Tibial artery (tissue), 4 donors: ENCODE measurements at regions not wholly inside any gene's neighbourhood (a gene's known extent, or its start where the extent isn't known, plus 50 kb on each side); places are given as distances from the start of the nearest gene placed in this dataset.
"Not testable (repeated sequence)": the region's sequence is repeated elsewhere in the genome, so short reads cannot be mapped to it uniquely, and the experiment has no call there.

Source experiments
- DNase-seq, 2 donors: peaks; one replicate each; pipeline ENCODE4 v3.0.0-alpha.2; 2019
- H3K27ac ChIP-seq, 2 donors: fragments of 200-600 bp; sonication (generic) in 1 of 2; 1 replicate in 1 of 2; 2 replicates in 1 of 2; pipeline ENCODE4 v1.5.1; 2018 to 2019; ENCODE audit warnings: mild to moderate bottlenecking in 1 of 2
- H3K27me3 ChIP-seq, 2 donors: fragments of 200-600 bp; sonication (generic) in 1 of 2; one replicate each; pipeline versions ENCODE4 v1.5.1 to v1.6.0; 2016 to 2019
- H3K36me3 ChIP-seq, 3 donors: fragments of 200-600 bp; sonication (generic) in 2 of 3; one replicate each; pipeline ENCODE4 v1.5.1; 2016 to 2019; ENCODE audit warnings: mild to moderate bottlenecking in 2 of 3
- H3K4me1 ChIP-seq, 4 donors: fragments of 200-600 bp; sonication (generic) in 2 of 4; 1 replicate in 3 of 4; 2 replicates in 1 of 4; pipeline ENCODE4 v1.5.1; 2016 to 2019
- H3K4me3 ChIP-seq, 2 donors: fragments of 200-600 bp; sonication (generic) in 1 of 2; 1 replicate in 1 of 2; 2 replicates in 1 of 2; pipeline ENCODE4 v1.5.1; 2018 to 2019; ENCODE audit warnings: mild to moderate bottlenecking in 2 of 2
- H3K9me3 ChIP-seq, 3 donors: fragments of 200-600 bp; sonication (generic) in 1 of 3; one replicate each; pipeline ENCODE4 v1.5.1; 2016 to 2019
- CTCF ChIP-seq, 2 experiments: fragments of 200-600 bp in 1 of 2; fragments of 450-650 bp in 1 of 2; IDR thresholded peaks; one replicate each; pipeline ENCODE4 v1.5.1; 2017 to 2019; ENCODE audit warnings: antibody characterized with exemption in 2 of 2, mild to moderate bottlenecking in 1 of 2, moderate library complexity in 1 of 2
- intact Hi-C: fragments of 100-400 bp; cut with DNase I; formaldehyde crosslinking; loops from one replicate; pipeline ENCODE4 v1.15.0; 2023; ENCODE audit warnings: low total_unique reads

- Histone ChIP-seq H3K36me3 (no peaks in the 10 kb centered on the region), H3K9me3 (no peaks in the 10 kb centered on the region), H3K4me1 (no peaks in the 10 kb centered on the region), H3K4me3 (no peak overlapping the region), H3K27ac (no peak overlapping the region), H3K27me3 (no peaks in the 10 kb centered on the region)
- no peak for TF ChIP-seq CTCF (IDR thresholded peaks at IDR 0.05)
- no peak for DNase-seq
- intact Hi-C loops, result no loop called here
Measured at GRCh38 chr15:55088207-55088606, 108.5 kb downstream of the RSL24D1 start.

DNA sequence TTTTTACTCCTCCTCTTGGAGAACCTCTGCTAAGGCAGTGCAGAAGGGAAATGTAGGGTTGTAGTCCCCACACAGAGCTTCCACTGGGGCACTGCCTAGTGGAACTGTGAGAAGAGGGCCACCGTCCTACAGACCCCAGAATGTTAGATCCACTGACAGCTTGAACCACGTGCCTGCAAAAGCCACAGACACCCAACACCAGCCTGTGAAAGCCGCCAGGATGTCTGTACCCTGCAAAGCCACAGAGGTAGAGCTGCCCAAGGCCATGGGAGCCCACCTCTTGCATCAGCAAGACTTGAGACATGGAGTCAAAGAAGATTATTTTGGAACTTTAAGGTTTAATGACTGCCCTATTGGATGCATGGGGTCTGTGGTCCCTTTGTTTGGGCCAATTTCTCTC is 112.1 kb downstream of the RSL24D1 start:
- DNase-seq, result no peak
- H3K9me3 ChIP-seq, result no peaks in the 10 kb centered on the region
- TF ChIP-seq CTCF (IDR thresholded peaks at IDR 0.05), result no peak
- no peaks in the 10 kb centered on the region for H3K4me1 ChIP-seq
- H3K4me3 ChIP-seq, result no peak overlapping the region
- no peak overlapping the region for H3K27ac ChIP-seq
- no peaks in the 10 kb centered on the region for H3K27me3 ChIP-seq
- no peaks in the 10 kb centered on the region for H3K36me3 ChIP-seq
- intact Hi-C loops, result no loop called here

- TF ChIP-seq CTCF (IDR thresholded peaks at IDR 0.05), result no peak
- Histone ChIP-seq H3K27me3 (no peaks in the 10 kb centered on the region), H3K9me3 (no peaks in the 10 kb centered on the region), H3K4me3 (no peak overlapping the region), H3K4me1 (no peaks in the 10 kb centered on the region), H3K27ac (no peak overlapping the region), H3K36me3 (no peaks in the 10 kb centered on the region)
- intact Hi-C loops, result no loop called here
- no peak for DNase-seq
Measured at GRCh38 chr15:55084216-55084615, 112.5 kb downstream of the RSL24D1 start.

- H3K27me3 ChIP-seq, H3K4me1 ChIP-seq, H3K36me3 ChIP-seq, intact Hi-C loops, DNase-seq, H3K27ac ChIP-seq, H3K4me3 ChIP-seq: not testable (repeated sequence)
- peaks cover 0 to 10% (median 0%) of the 10 kb centered on the region in 3 donors for H3K9me3 ChIP-seq
Measured at GRCh38 chr15:55077052-55077451, 119.7 kb downstream of the RSL24D1 start.

GRCh38 chr15:55074431-55074830 is 122.3 kb downstream of the RSL24D1 start:
- Histone ChIP-seq H3K36me3 (no peaks in the 10 kb centered on the region), H3K4me1 (peaks cover 0 to 10% (median 1%) of the 10 kb centered on the region in 4 donors), H3K27ac (no peak overlapping the region), H3K27me3 (no peaks in the 10 kb centered on the region), H3K9me3 (peaks cover 0 to 10% (median 0%) of the 10 kb centered on the region in 3 donors), H3K4me3 (no peak overlapping the region)
- TF ChIP-seq CTCF (IDR thresholded peaks at IDR 0.05), result no peak
- intact Hi-C loops, result no loop called here
- no peak for DNase-seq

GRCh38 chr15:55063970-55064369 is 132.8 kb downstream of the RSL24D1 start:
- H3K9me3 ChIP-seq, H3K27ac ChIP-seq, H3K4me3 ChIP-seq, DNase-seq, H3K4me1 ChIP-seq, H3K36me3 ChIP-seq, H3K27me3 ChIP-seq, intact Hi-C loops: not testable (repeated sequence)

DNA sequence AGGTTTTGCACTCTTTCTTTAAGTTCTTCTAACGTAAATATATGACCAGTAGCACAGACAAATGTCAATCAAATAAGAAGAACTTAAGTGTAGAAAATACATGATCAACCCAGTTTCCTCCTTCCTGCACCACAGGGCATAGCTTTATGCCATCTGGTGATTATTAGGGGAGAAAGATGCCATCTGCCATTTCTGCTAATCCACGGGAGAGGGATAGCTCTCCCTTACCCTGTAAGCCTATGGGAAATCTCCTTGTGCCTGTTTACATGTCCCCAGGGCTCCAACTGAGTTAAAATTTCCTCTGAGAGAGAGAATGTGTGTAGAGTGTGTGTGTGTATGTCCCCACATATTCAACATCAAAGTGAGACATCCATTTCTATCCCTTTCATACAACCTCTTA is 135.9 kb downstream of the RSL24D1 start:
- intact Hi-C loops, result no loop called here
- no peak overlapping the region for H3K27ac ChIP-seq
- no peak overlapping the region for H3K4me3 ChIP-seq
- H3K27me3 ChIP-seq, result no peaks in the 10 kb centered on the region
- DNase-seq, result no peak
- TF ChIP-seq CTCF (IDR thresholded peaks at IDR 0.05), result no peak
- no peaks in the 10 kb centered on the region for H3K9me3 ChIP-seq
- no peaks in the 10 kb centered on the region for H3K36me3 ChIP-seq
- no peaks in the 10 kb centered on the region for H3K4me1 ChIP-seq
